Stimulated activated CD4-positive, alpha-beta T cell treated with anti-CD3 and anti-CD28 coated beads, TNF-alpha, amount 100 ng/mL, for 4 hours (primary cell): ENCODE measurements at regions not wholly inside any gene's neighbourhood (a gene's known extent, or its start where the extent isn't known, plus 50 kb on each side); places are given as distances from the start of the nearest gene placed in this dataset.

Experiments
- DNase-seq, 3 experiments: peaks; one replicate each; pipeline ENCODE4 v3.0.0-alpha.2; 2020; ENCODE audit warnings: low read depth in 3 of 3

- no peak for DNase-seq
These were observed 107.0 kb upstream of the ISL1 start for GRCh38 chr5:51276250-51276649.

- DNase-seq: no peak
These were observed 104.7 kb upstream of the ISL1 start for GRCh38 chr5:51278539-51278938.

GRCh38 chr5:51279983-51280706 is 103.1 kb upstream of the ISL1 start:
- no peak for DNase-seq

GRCh38 chr5:51286046-51286445 is 97.2 kb upstream of the ISL1 start:
- no peak for DNase-seq

GRCh38 chr5:51302343-51302742 is 80.9 kb upstream of the ISL1 start:
- DNase-seq: no peak

GRCh38 chr5:51326844-51327243 is 56.4 kb upstream of the ISL1 start:
- no peak for DNase-seq
